Mucosa of descending colon (tissue), 3 donors: ENCODE measurements at regions not wholly inside any gene's neighbourhood (a gene's known extent, or its start where the extent isn't known, plus 50 kb on each side); places are given as distances from the start of the nearest gene placed in this dataset.
A peak's percentile ranks its signal among the peaks of the same experiment; 100 is the strongest.

Experiments used
- ATAC-seq: fragments of 200-7000 bp; cut with Tn5 transposase; one replicate; pipeline ENCODE4 v1.9.1; 2020; ENCODE audit warnings: mild to moderate bottlenecking, moderate library complexity
- DNase-seq, 3 donors: peaks; one replicate each; pipeline ENCODE4 v3.0.0-alpha.2; 2020
- H3K36me3 ChIP-seq: fragments of 200-600 bp; one replicate; pipeline ENCODE4 v1.8.0; 2021; ENCODE audit warnings: low read depth, mild to moderate bottlenecking
- H3K4me1 ChIP-seq: fragments of 200-600 bp; one replicate; pipeline ENCODE4 v1.8.0; 2021; ENCODE audit warnings: low read depth, mild to moderate bottlenecking
- H3K4me3 ChIP-seq: fragments of 200-600 bp; one replicate; pipeline ENCODE4 v1.8.0; 2021; ENCODE audit warnings: mild to moderate bottlenecking
- H3K9me3 ChIP-seq: fragments of 200-600 bp; one replicate; pipeline ENCODE4 v1.8.0; 2021; ENCODE audit warnings: mild to moderate bottlenecking
- CTCF ChIP-seq: fragments of 200-600 bp; IDR thresholded peaks from one replicate; pipeline ENCODE4 v1.8.0; 2022; ENCODE audit warnings: antibody characterized with exemption, mild to moderate bottlenecking
- intact Hi-C, 2 donors: fragments of 100-400 bp; cut with DNase I in 1 of 2; cut with micrococcal nuclease in 1 of 2; formaldehyde crosslinking; loops; one replicate each; pipeline versions ENCODE4 v1.11.0 to v1.11.1; 2022; cut with DNase I, micrococcal nuclease
- donor health status: DM: no; HTN: no; CAD: no; lungs with moderate emphysema.
- donor health status: DM: no; HTN: no; CAD: no.
- donor health status: DM: no; HTN: yes; CAD: no.

- ATAC-seq (peak; percentile 28), DNase-seq (no peak)
- Histone ChIP-seq H3K9me3 (no peaks in the 10 kb centered on the region), H3K36me3 (no peaks in the 10 kb centered on the region), H3K4me3 (no peak overlapping the region), H3K4me1 (no peaks in the 10 kb centered on the region)
- TF ChIP-seq CTCF = no peak
- intact Hi-C loops = no loop called here
Measured at GRCh38 chr7:130875901-130876300, 141.9 kb upstream of the KLF14 start.

- DNase-seq (no peak), ATAC-seq (no peak)
- Histone ChIP-seq H3K4me1 (no peaks in the 10 kb centered on the region), H3K36me3 (no peaks in the 10 kb centered on the region), H3K9me3 (no peaks in the 10 kb centered on the region), H3K4me3 (no peak overlapping the region)
- TF ChIP-seq CTCF = no peak
- intact Hi-C loops = no loop called here
Measured at GRCh38 chr7:130877236-130877990, 143.4 kb upstream of the KLF14 start.

- H3K4me1 ChIP-seq = no peaks in the 10 kb centered on the region
- DNase-seq (no peak), ATAC-seq (no peak)
- H3K36me3 ChIP-seq = no peaks in the 10 kb centered on the region
- H3K4me3 ChIP-seq = no peak overlapping the region
- no peak for TF ChIP-seq CTCF
- intact Hi-C loops = no loop called here
- H3K9me3 ChIP-seq = no peaks in the 10 kb centered on the region
Measured at GRCh38 chr7:130877991-130878305, 143.9 kb upstream of the KLF14 start.

GRCh38 chr7:130878785-130879184 is 144.8 kb upstream of the KLF14 start:
- ATAC-seq (no peak), DNase-seq (no peak)
- intact Hi-C loops = no loop called here
- no peaks in the 10 kb centered on the region for H3K4me1 ChIP-seq
- TF ChIP-seq CTCF = no peak
- no peaks in the 10 kb centered on the region for H3K36me3 ChIP-seq
- H3K9me3 ChIP-seq = no peaks in the 10 kb centered on the region
- H3K4me3 ChIP-seq = no peak overlapping the region

GRCh38 chr7:130879191-130879590 is 145.2 kb upstream of the KLF14 start:
- H3K36me3 ChIP-seq = no peaks in the 10 kb centered on the region
- intact Hi-C loops = no loop called here
- H3K4me1 ChIP-seq = no peaks in the 10 kb centered on the region
- no peak overlapping the region for H3K4me3 ChIP-seq
- ATAC-seq (no peak), DNase-seq (no peak)
- no peak for TF ChIP-seq CTCF
- no peaks in the 10 kb centered on the region for H3K9me3 ChIP-seq

GRCh38 chr7:130880668-130881067 is 146.7 kb upstream of the KLF14 start:
- no peak for TF ChIP-seq CTCF
- ATAC-seq (no peak), DNase-seq (no peak)
- intact Hi-C loops = no loop called here
- Histone ChIP-seq H3K4me1 (peaks cover under 1% of the 10 kb centered on the region), H3K36me3 (no peaks in the 10 kb centered on the region), H3K9me3 (no peaks in the 10 kb centered on the region), H3K4me3 (no peak overlapping the region)
